GM12878 (cell line): ENCODE measurements at regions not wholly inside any gene's neighbourhood (a gene's known extent, or its start where the extent isn't known, plus 50 kb on each side); places are given as distances from the start of the nearest gene placed in this dataset.

ENCODE experiments used
- ATAC-seq: fragments of 200-7000 bp; cut with Tn5 transposase; 3 replicates; pipeline ENCODE4 v1.9.1; 2020; ENCODE audit warnings: mild to moderate bottlenecking, moderate library complexity
- BruUV-seq: library from RNA; stranded (reverse); fragments of 400-500 nt; replicated peaks from 2 replicates; lab custom pipeline; 2021; lab: Mats Ljungman, UMichigan
- CTCF ChIA-PET: fragments of 300-600 bp; sonication (Branson Sonifier 250); formaldehyde crosslinking; extraction: SDS; loops from one replicate; lab custom pipeline; 2021; ENCODE audit warnings: inconsistent platforms; lab: Yijun Ruan, JAX
- POLR2A ChIA-PET: fragments of 350-600 bp; formaldehyde crosslinking; extraction: SDS; loops from one replicate; lab custom pipeline; 2021; ENCODE audit warnings: inconsistent platforms; lab: Charles Lee
- RAD21 ChIA-PET: fragments of 300-600 bp; sonication (Branson Sonifier 250); formaldehyde crosslinking; loops from one replicate; lab custom pipeline; 2023; ENCODE audit warnings: antibody characterized with exemption; ENCODE audit not compliant: unreplicated experiment; lab: Charles Lee
- SMC1A ChIA-PET: fragments of 300-600 bp; sonication (Branson Sonifier 250); formaldehyde crosslinking; loops from one replicate; lab custom pipeline; 2023; ENCODE audit not compliant: unreplicated experiment, uncharacterized antibody; lab: Charles Lee
- DNase-seq: peaks from one replicate; pipeline ENCODE4 v3.0.0-alpha.2; 2011; ENCODE audit warnings: low read depth, low spot score
- FAIRE-seq: peaks from 3 replicates; lab custom pipeline; 2011; peaks lifted over from hg19 to GRCh38; lab: Jason Lieb, UNC
- H2AFZ ChIP-seq: 2 replicates; pipeline ENCODE4 v1.6.0; 2011; ENCODE audit warnings: low read depth, low read length, control low read depth; ENCODE audit not compliant: control insufficient read depth
- H3K27ac ChIP-seq: 2 replicates; pipeline ENCODE4 v1.5.1; 2011; ENCODE audit warnings: control low read depth; ENCODE audit not compliant: control insufficient read depth, insufficient read depth
- H3K27me3 ChIP-seq, 2 experiments: replicated peaks in 1 of 2; 2 replicates each; pipeline versions ENCODE4 v1.6.0 to v1.6.1; 2011; ENCODE audit warnings: low read length in 1 of 2; ENCODE audit not compliant: control insufficient read depth in 2 of 2, insufficient read depth in 2 of 2
- H3K36me3 ChIP-seq, 2 experiments: 2 replicates each; pipeline ENCODE4 v1.5.1; 2011; ENCODE audit warnings: low read length in 1 of 2; ENCODE audit not compliant: control insufficient read depth in 2 of 2, insufficient read depth in 2 of 2
- H3K4me1 ChIP-seq: 2 replicates; pipeline ENCODE4 v1.6.1; 2011; ENCODE audit warnings: mild to moderate bottlenecking, low read length, moderate library complexity, mixed read lengths; ENCODE audit not compliant: control insufficient read depth, insufficient read depth
- H3K4me2 ChIP-seq: 2 replicates; pipeline ENCODE4 v1.6.0; 2011; ENCODE audit warnings: control low read depth; ENCODE audit not compliant: control insufficient read depth, insufficient read depth
- H3K4me3 ChIP-seq: fragments of 200-600 bp; sonication (generic); 2 replicates; pipeline ENCODE4 v1.5.1; 2016
- H3K79me2 ChIP-seq: 2 replicates; pipeline ENCODE4 v1.6.0; 2011; ENCODE audit warnings: low read length; ENCODE audit not compliant: control insufficient read depth, insufficient read depth
- H3K9ac ChIP-seq: 2 replicates; pipeline ENCODE4 v1.8.0; 2011; ENCODE audit warnings: low read length, control low read depth, mixed read lengths; ENCODE audit not compliant: control insufficient read depth, insufficient read depth
- H3K9me3 ChIP-seq: replicated peaks from 3 replicates; pipeline ENCODE4 v1.5.1; 2011; ENCODE audit warnings: mild to moderate bottlenecking, low read length; ENCODE audit not compliant: control insufficient read depth, insufficient read depth
- H4K20me1 ChIP-seq: 2 replicates; pipeline ENCODE4 v1.6.0; 2011; ENCODE audit not compliant: control insufficient read depth, insufficient read depth
- ETV6 ChIP-seq, 2 experiments: fragments of 450-650 bp in 1 of 2; IDR thresholded peaks in 1 of 2; conservative IDR thresholded peaks in 1 of 2; 2 replicates each; pipeline ENCODE4 v1.6.1; 2014; ENCODE audit warnings: antibody characterized with exemption in 1 of 2, borderline replicate concordance in 1 of 2, low read depth in 1 of 2, mild to moderate bottlenecking in 1 of 2, moderate library complexity in 1 of 2
- IRF3 ChIP-seq: fragments of 450-650 bp; IDR thresholded peaks from 2 replicates; pipeline ENCODE4 v1.6.1; 2014; ENCODE audit warnings: mild to moderate bottlenecking
- NR2C1 ChIP-seq: fragments of 450-650 bp; IDR thresholded peaks from 2 replicates; pipeline ENCODE4 v1.6.1; 2017; ENCODE audit warnings: antibody characterized with exemption, mild to moderate bottlenecking, moderate library complexity
- RCOR1 ChIP-seq: conservative IDR thresholded peaks from 2 replicates; pipeline ENCODE4 v1.6.1; 2012; ENCODE audit warnings: low read depth, low read length, improper control_type of control experiment
- SP1 ChIP-seq: IDR thresholded peaks from one replicate; pipeline ENCODE4 v1.6.1; 2011; ENCODE audit warnings: low read depth, low read length
- SREBF1 ChIP-seq: IDR thresholded peaks from 2 replicates; pipeline ENCODE4 v1.6.1; 2012; ENCODE audit warnings: mild to moderate bottlenecking, low read length
- ZBTB40 ChIP-seq: fragments of 450-650 bp; IDR thresholded peaks from 2 replicates; pipeline ENCODE4 v1.6.1; 2016; ENCODE audit warnings: mild to moderate bottlenecking, moderate library complexity, borderline replicate concordance
- WGBS: methylation state at CpG from one replicate; pipeline ENCODE4 v1.1.6; 2016; ENCODE audit warnings: low lambda C conversion rate; ENCODE audit not compliant: insufficient replicate concordance, insufficient coverage; ENCODE audit errors: missing lambda C conversion rate; 5-methylcytosine and 5-hydroxymethylcytosine counted together
- in situ Hi-C: fragments of 300-500 bp; cut with MboI; formaldehyde crosslinking; loops from 9 replicates; pipeline ENCODE4 v1.14.3; 2018; ENCODE audit warnings: mixed read lengths
- intact Hi-C: fragments of 100-400 bp; cut with micrococcal nuclease; formaldehyde crosslinking; loops from one replicate; pipeline ENCODE4 v1.14.2; 2022; ENCODE audit not compliant: unreplicated experiment
- TF ChIP-seq, protein P1 (sequence below): fragments of 450-650 bp; IDR thresholded peaks from 2 replicates; pipeline ENCODE4 v1.6.1; 2017; ENCODE audit warnings: antibody characterized with exemption, mild to moderate bottlenecking, moderate library complexity

- TF ChIP-seq, protein P1, sequence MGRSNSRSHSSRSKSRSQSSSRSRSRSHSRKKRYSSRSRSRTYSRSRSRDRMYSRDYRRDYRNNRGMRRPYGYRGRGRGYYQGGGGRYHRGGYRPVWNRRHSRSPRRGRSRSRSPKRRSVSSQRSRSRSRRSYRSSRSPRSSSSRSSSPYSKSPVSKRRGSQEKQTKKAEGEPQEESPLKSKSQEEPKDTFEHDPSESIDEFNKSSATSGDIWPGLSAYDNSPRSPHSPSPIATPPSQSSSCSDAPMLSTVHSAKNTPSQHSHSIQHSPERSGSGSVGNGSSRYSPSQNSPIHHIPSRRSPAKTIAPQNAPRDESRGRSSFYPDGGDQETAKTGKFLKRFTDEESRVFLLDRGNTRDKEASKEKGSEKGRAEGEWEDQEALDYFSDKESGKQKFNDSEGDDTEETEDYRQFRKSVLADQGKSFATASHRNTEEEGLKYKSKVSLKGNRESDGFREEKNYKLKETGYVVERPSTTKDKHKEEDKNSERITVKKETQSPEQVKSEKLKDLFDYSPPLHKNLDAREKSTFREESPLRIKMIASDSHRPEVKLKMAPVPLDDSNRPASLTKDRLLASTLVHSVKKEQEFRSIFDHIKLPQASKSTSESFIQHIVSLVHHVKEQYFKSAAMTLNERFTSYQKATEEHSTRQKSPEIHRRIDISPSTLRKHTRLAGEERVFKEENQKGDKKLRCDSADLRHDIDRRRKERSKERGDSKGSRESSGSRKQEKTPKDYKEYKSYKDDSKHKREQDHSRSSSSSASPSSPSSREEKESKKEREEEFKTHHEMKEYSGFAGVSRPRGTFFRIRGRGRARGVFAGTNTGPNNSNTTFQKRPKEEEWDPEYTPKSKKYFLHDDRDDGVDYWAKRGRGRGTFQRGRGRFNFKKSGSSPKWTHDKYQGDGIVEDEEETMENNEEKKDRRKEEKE = no peak
- TF ChIP-seq SP1 (no peak), ZBTB40 (no peak), ETV6 (conservative IDR thresholded peaks at IDR 0.05 in 1 of 2, IDR thresholded peaks at IDR 0.05 in 1 of 2; ENCODE audit: borderline replicate concordance in 1 of 2, low read depth in 1 of 2) (no peak)
Measured at GRCh38 chrX:65921363-65921762, 118.5 kb downstream of the VSIG4 start (continued).

DNA sequence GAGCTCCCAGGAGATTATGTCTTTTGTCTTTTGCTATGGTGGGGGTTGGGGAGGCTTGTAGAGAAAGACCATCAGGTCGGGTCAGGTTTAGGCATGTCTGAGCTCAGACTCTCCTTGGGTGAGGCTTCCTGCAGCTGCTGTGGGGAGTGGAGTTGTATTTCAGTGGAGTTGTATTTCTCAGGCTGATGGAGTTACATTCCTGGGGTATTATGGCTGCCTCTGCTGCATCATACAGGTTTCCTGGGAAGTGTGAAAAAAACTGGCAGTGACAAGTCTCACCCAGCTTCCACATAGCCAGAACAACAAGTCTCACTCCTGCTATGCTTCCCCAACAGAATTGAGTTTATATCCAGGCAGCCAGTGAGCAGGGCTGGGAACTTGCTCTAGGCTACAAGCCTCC, 119.3 kb downstream of the VSIG4 start:
- SMC1A ChIA-PET = no interaction called here
- no peaks in the 10 kb centered on the region for H3K79me2 ChIP-seq
- BruUV-seq = no TSS peak
- H2AFZ ChIP-seq = no peak overlapping the region
- WGBS = 0% methylated on average over 1 of the region's 1 CpG
- CTCF ChIA-PET = no interaction called here
- no peaks in the 10 kb centered on the region for H3K36me3 ChIP-seq
- no peak overlapping the region for H3K4me2 ChIP-seq
- peaks cover 2% of the 10 kb centered on the region; the same call in 2 of the 3 replicates for H3K9me3 ChIP-seq
- no peak for FAIRE-seq
- H3K27me3 ChIP-seq = no peaks in the 10 kb centered on the region
- POLR2A ChIA-PET = no interaction called here
- TF ChIP-seq IRF3 (no peak), RCOR1 (no peak), SREBF1 (no peak), NR2C1 (no peak)
- H3K27ac ChIP-seq = no peak overlapping the region
- in situ Hi-C loops = no loop called here
- no peaks in the 10 kb centered on the region; the same call in 1 of the 2 replicates for H3K4me1 ChIP-seq
- no peak for ATAC-seq
- H3K9ac ChIP-seq = no peak overlapping the region
- RAD21 ChIA-PET = no interaction called here
- no peak overlapping the region for H3K4me3 ChIP-seq
- intact Hi-C loops = no loop called here
- no peaks in the 10 kb centered on the region for H4K20me1 ChIP-seq
- no peak for DNase-seq
